ENCODE measurements at regions not wholly inside any gene's neighbourhood (a gene's known extent, or its start where the extent isn't known, plus 50 kb on each side); places are given as distances from the start of the nearest gene placed in this dataset.

DNA sequence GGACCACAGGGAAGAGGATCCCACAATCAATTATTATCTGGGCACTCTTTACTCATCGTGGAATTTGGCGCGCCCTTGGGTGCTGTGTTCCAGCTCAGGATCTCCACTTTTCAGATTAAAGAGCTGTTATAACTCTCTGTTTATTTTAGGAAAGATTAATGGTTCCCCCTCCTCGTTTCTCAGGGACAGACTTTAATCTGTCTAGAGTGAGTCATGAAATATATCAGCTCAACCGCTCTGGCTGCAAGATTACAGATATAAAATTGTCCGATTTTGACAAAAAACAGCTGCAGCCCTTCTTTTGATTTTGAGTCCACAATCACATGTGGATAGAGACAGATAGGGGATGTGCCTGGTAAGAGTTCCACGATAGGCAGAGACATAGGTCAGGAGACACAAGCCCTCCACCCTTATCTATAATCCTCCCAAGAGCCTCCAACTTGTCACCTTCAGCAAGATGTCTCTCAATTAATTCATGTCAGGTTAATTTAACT is 77.6 kb upstream of the ANKRD55 start (continued):
- TF ChIP-seq ILF3 (IDR thresholded peaks at IDR 0.05; ENCODE audit: borderline replicate concordance) (0 out of 2 replicates have a peak, but pooled peaks have one; percentile 63), TAF9B (IDR thresholded peaks at IDR 0.05; ENCODE audit: partially characterized antibody) (peak; percentile 16), NFE2 (IDR thresholded peaks at IDR 0.05; ENCODE audit: low read depth) (peak; percentile 60), TAF1 (IDR thresholded peaks at IDR 0.05; ENCODE audit: control insufficient read depth, extremely low read depth, insufficient read depth, low read length, severe bottlenecking) (peak; percentile 32), TAL1 (IDR thresholded peaks at IDR 0.05) (peak; percentile 94), ZNF766 (CRISPR knock-in tag; conservative IDR thresholded peaks at IDR 0.05) (peak; percentile 83), FOSL1 (tag; conservative IDR thresholded peaks at IDR 0.05) (peak; percentile 97), TCF7 (IDR thresholded peaks at IDR 0.05; ENCODE audit: borderline replicate concordance) (peak; percentile 93; the same call in 1 of the 2 replicates), ZNF347 (CRISPR knock-in tag; IDR thresholded peaks at IDR 0.05; ENCODE audit: low read depth) (no peak), TBL1XR1 (IDR thresholded peaks at IDR 0.05; ENCODE audit: low read length in 2 of 2) (peak; percentile 34 to 87; a peak in 2 of 4 replicates), ZNF197 (CRISPR knock-in tag; IDR thresholded peaks at IDR 0.05; ENCODE audit: low read depth) (peak; percentile 89), STAT5A (IDR thresholded peaks at IDR 0.05; ENCODE audit: borderline replicate concordance, low read length) (peak; percentile 77), RAD51 (IDR thresholded peaks at IDR 0.05; ENCODE audit: borderline replicate concordance, low read depth) (no peak), NCOA2 (IDR thresholded peaks at IDR 0.05; ENCODE audit: partially characterized antibody in 2 of 2) (peak in 1 of 2 experiments; percentile 50), ZNF445 (CRISPR knock-in tag; IDR thresholded peaks at IDR 0.05; ENCODE audit: low read depth) (0 out of 2 replicates have a peak, but pooled peaks have one; percentile 14), ZBTB1 (CRISPR knock-in tag; IDR thresholded peaks at IDR 0.05; ENCODE audit: borderline replicate concordance, low read depth) (no peak), RCOR1 (IDR thresholded peaks at IDR 0.05; ENCODE audit: borderline replicate concordance in 1 of 2, low read depth in 2 of 2, low read length in 2 of 2) (peak; percentile 35 to 96; a peak in 3 of 4 replicates)
- TF ChIP-seq, protein P1, sequence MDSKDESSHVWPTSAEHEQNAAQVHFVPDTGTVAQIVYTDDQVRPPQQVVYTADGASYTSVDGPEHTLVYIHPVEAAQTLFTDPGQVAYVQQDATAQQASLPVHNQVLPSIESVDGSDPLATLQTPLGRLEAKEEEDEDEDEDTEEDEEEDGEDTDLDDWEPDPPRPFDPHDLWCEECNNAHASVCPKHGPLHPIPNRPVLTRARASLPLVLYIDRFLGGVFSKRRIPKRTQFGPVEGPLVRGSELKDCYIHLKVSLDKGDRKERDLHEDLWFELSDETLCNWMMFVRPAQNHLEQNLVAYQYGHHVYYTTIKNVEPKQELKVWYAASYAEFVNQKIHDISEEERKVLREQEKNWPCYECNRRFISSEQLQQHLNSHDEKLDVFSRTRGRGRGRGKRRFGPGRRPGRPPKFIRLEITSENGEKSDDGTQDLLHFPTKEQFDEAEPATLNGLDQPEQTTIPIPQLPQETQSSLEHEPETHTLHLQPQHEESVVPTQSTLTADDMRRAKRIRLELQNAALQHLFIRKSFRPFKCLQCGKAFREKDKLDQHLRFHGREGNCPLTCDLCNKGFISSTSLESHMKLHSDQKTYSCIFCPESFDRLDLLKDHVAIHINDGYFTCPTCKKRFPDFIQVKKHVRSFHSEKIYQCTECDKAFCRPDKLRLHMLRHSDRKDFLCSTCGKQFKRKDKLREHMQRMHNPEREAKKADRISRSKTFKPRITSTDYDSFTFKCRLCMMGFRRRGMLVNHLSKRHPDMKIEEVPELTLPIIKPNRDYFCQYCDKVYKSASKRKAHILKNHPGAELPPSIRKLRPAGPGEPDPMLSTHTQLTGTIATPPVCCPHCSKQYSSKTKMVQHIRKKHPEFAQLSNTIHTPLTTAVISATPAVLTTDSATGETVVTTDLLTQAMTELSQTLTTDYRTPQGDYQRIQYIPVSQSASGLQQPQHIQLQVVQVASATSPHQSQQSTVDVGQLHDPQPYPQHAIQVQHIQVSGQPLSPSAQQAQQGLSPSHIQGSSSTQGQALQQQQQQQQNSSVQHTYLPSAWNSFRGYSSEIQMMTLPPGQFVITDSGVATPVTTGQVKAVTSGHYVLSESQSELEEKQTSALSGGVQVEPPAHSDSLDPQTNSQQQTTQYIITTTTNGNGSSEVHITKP (IDR thresholded peaks at IDR 0.05; ENCODE audit: partially characterized antibody), result peak; percentile 45
- TF ChIP-seq, protein P2, sequence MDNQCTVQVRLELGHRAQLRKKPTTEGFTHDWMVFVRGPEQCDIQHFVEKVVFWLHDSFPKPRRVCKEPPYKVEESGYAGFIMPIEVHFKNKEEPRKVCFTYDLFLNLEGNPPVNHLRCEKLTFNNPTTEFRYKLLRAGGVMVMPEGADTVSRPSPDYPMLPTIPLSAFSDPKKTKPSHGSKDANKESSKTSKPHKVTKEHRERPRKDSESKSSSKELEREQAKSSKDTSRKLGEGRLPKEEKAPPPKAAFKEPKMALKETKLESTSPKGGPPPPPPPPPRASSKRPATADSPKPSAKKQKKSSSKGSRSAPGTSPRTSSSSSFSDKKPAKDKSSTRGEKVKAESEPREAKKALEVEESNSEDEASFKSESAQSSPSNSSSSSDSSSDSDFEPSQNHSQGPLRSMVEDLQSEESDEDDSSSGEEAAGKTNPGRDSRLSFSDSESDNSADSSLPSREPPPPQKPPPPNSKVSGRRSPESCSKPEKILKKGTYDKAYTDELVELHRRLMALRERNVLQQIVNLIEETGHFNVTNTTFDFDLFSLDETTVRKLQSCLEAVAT (IDR thresholded peaks at IDR 0.05), result no peak
- TF ChIP-seq, protein P3, sequence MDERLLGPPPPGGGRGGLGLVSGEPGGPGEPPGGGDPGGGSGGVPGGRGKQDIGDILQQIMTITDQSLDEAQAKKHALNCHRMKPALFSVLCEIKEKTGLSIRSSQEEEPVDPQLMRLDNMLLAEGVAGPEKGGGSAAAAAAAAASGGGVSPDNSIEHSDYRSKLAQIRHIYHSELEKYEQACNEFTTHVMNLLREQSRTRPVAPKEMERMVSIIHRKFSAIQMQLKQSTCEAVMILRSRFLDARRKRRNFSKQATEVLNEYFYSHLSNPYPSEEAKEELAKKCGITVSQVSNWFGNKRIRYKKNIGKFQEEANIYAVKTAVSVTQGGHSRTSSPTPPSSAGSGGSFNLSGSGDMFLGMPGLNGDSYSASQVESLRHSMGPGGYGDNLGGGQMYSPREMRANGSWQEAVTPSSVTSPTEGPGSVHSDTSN (CRISPR knock-in tag; IDR thresholded peaks at IDR 0.05; ENCODE audit: low read depth), result no peak
- TF ChIP-seq, protein P3 (tag; conservative IDR thresholded peaks at IDR 0.05; ENCODE audit: low read depth), result peak; percentile 56

Measured in K562 (cell line).